GM10248 (cell line): ENCODE measurements at regions not wholly inside any gene's neighbourhood (a gene's known extent, or its start where the extent isn't known, plus 50 kb on each side); places are given as distances from the start of the nearest gene placed in this dataset.

ENCODE experiments used
- CTCF ChIA-PET: fragments of 300-600 bp; sonication (Branson Sonifier 250); formaldehyde crosslinking; extraction: SDS; loops from one replicate; lab custom pipeline; 2021; ENCODE audit warnings: antibody characterized with exemption; lab: Yijun Ruan, JAX
- POLR2A ChIA-PET: fragments of 350-650 bp; sonication (Branson Sonifier 250); formaldehyde crosslinking; extraction: SDS; loops from one replicate; lab custom pipeline; 2020; ENCODE audit warnings: antibody characterized with exemption; lab: Yijun Ruan, JAX
- DNase-seq: peaks from one replicate; pipeline ENCODE4 v3.0.0; 2012; ENCODE audit errors: extremely low spot score
- TF ChIP-seq, protein P1 (sequence below): IDR thresholded peaks from 2 replicates; pipeline ENCODE4 v1.5.1; 2012; ENCODE audit warnings: mild to moderate bottlenecking, low read depth; ENCODE audit errors: extremely low read depth, missing control alignments, control extremely low read depth

DNA sequence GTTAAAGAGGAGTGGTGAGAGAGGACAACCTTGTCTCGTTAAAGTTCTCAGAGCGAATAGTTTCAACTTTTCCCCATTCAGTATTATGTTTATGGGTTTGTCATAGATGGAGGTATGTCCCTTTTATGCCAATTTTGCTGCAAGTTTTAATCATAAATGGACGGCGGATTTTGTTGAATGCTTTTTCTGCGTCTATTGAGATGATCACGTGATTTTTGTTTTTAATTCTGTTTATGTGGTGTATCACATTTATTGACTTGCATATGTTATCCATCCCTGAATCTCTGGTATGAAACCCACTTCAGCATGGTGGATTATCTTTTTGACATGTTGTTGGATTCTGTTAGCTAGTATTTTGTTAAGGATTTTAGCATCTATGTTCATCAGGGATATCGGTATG is 1123.8 kb upstream of the KLHL29 start:
- TF ChIP-seq, protein P1, sequence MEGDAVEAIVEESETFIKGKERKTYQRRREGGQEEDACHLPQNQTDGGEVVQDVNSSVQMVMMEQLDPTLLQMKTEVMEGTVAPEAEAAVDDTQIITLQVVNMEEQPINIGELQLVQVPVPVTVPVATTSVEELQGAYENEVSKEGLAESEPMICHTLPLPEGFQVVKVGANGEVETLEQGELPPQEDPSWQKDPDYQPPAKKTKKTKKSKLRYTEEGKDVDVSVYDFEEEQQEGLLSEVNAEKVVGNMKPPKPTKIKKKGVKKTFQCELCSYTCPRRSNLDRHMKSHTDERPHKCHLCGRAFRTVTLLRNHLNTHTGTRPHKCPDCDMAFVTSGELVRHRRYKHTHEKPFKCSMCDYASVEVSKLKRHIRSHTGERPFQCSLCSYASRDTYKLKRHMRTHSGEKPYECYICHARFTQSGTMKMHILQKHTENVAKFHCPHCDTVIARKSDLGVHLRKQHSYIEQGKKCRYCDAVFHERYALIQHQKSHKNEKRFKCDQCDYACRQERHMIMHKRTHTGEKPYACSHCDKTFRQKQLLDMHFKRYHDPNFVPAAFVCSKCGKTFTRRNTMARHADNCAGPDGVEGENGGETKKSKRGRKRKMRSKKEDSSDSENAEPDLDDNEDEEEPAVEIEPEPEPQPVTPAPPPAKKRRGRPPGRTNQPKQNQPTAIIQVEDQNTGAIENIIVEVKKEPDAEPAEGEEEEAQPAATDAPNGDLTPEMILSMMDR: no peak
- POLR2A ChIA-PET: no interaction called here
- CTCF ChIA-PET: no interaction called here
- no peak for DNase-seq

DNA sequence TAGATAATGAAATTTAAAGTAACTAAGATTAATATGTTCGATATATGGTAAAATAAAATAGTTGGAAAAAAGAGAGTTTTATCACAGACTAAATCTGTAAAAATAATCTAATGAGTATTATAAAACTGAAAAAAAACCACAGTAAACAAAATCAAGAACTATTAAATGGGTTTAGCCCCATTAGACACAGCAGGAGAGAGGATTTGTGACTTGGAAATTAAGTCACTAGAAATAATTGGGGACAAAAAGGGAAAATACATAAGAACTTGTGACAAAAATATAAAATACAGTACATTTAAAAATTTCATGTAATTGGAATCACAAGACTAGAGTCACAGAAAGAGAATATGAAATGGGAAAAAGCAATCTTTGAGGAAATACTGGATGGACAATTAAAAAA is 1114.6 kb upstream of the KLHL29 start:
- no peak for DNase-seq
- ChIA-PET POLR2A (no interaction called here), CTCF (no interaction called here)
- TF ChIP-seq, protein P1: no peak

DNA sequence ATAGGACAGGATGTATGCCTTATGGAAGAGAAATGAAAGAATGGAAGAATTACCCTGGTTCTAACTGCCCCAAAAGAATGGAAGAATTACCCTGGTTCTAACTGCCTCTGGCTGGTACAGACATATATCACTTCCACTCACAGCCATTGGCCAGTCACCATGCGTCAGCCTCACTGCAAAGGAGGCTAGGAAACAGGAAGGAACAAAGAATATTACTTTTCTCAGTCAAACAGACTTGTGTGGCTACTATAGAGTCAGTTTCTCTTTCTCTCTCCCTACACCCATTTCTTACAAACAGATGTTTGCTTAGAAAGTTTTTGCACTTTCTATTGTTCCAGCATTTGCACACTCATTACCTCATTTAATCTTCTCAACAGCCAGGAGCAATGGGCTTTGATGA is 1111.1 kb upstream of the KLHL29 start:
- TF ChIP-seq, protein P1: no peak
- POLR2A ChIA-PET: no interaction called here
- CTCF ChIA-PET: no interaction called here
- DNase-seq: no peak

DNA sequence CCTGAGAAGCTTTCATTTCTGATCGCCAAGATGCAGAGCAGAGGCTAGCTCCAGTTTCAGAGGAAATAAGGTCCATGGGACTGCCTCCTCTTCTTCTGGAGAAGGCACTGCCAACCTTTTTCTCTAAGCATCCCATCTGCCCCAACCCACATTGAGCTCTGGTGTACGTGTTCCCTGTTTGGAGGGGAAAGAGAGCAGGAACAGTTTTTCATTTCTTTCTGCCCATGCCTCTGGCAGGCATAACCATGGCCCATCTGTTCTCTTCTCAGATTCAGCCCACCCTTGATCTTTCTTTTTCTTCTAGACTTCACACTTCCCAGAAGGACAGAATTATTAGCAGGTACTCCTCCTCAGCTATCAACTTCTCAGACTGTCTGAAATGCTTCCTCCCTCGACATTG is 1110.3 kb upstream of the KLHL29 start:
- DNase-seq: no peak
- ChIA-PET POLR2A (no interaction called here), CTCF (no interaction called here)
- TF ChIP-seq, protein P1: no peak

DNA sequence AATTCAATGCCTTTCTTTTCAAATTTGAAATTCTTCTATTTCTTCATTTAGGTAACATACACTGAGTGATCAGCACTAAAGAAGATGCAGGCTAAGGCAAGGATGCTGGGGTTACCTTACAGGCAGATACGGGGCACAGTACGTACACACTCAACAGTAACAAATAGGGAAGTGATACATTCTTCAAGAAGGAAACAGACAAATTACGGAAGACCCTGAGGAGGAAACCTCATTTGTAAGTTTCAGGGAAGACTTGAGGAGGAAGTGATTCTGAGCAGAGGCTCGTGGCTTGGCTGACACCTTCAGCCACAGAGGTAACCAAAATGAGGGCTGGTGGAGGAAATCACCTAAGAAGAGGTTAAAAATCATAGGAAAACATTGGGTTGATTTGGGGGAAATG is 1108.3 kb upstream of the KLHL29 start:
- DNase-seq: no peak
- TF ChIP-seq, protein P1: no peak
- ChIA-PET CTCF (no interaction called here), POLR2A (no interaction called here)

DNA sequence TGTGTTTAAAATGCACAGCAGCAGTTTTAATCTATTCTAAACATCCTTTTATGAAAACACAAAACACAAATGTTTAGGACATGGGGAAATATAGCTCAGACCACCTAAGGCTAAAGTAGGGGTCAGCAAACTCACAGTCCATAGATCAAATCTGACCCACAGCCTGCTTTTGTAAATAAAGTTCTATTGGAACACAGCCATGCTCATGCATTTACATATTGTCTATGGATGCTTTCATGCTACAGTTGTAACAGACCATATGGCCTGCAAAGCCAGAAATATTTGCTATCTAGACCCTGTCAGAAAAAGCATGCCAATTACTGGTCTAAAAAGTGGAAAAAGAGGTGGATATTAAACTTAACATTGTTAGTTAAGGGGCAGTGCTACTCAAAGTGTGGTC is 1105.4 kb upstream of the KLHL29 start:
- TF ChIP-seq, protein P1: no peak
- no peak for DNase-seq
- ChIA-PET POLR2A (no interaction called here), CTCF (interaction anchor here (0.9 kb wide), 1 partner anchor 16 kb away, joined by 3 read pairs; no protein-coding TSS in a partner anchor)

DNA sequence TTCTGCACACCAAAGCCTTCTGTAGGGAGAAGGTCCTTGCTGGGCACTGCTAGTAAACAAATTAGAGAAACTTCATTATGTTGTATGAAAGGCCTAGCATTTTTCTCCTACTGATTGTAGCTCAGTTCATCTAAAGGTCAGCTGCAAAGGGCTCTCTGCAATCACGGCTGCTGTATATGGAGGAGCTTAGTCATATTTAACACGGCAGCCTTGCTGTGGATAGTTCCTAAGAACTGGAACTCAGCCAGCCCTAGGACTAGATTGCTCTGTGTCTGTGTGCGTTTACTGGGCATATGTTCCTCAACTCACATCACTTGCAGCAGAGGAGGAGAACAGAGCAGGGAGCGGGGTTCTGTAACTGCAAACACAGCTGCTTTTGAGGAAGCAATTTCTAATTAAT is 1103.9 kb upstream of the KLHL29 start:
- ChIA-PET POLR2A (no interaction called here), CTCF (no interaction called here)
- DNase-seq: no peak
- TF ChIP-seq, protein P1: no peak
